NCI-H1436 treated with DMSO at 0.1 percent for 48 hours (cell line): ENCODE measurements at regions not wholly inside any gene's neighbourhood (a gene's known extent, or its start where the extent isn't known, plus 50 kb on each side); places are given as distances from the start of the nearest gene placed in this dataset.
"Not testable (repeated sequence)": the region's sequence is repeated elsewhere in the genome, so short reads cannot be mapped to it uniquely, and the experiment has no call there.

Source experiments
- DNase-seq: peaks from one replicate; lab custom pipeline; 2025; lab: John Stamatoyannopoulos, UW

DNA sequence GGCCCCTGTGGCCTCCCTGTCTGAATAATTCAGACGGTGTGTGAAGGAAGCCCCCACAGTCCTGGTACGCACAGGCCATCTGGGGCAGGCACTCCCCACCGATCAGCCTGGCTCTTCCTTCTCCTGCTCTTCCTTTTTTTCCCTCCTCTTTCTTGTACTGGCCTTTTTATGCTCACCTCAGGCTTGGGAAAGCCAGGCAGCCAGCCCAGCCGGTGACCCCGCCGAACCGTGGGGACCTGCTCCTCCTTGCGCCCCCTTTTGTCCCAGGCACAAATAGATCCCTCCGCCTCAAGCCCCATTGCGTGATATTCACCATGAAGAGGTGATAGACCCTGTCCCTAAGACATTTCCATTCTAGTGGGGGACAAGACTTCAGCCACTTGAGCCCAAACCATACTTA is 80.2 kb upstream of the BRD7 start:
- DNase-seq = no peak

DNA sequence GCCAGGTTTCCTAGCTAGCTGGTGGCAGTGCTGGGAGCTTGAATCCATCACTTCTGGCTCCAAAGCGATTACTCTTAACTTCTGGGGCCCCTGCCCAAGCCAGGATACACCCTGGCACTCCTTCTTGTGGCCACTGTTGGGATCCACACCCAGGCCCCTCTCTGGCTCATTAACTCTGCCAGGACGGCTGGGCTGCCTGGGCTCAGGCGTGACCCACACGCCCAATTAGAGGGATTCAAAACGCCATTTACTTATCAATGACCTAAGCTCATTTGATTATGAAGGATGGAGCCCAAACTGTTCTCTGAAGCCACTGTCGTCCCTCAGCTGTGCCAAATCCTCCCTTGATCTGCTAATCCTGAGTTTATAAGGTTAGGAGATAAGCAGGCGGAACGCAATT is 79.7 kb upstream of the BRD7 start:
- DNase-seq = no peak

DNA sequence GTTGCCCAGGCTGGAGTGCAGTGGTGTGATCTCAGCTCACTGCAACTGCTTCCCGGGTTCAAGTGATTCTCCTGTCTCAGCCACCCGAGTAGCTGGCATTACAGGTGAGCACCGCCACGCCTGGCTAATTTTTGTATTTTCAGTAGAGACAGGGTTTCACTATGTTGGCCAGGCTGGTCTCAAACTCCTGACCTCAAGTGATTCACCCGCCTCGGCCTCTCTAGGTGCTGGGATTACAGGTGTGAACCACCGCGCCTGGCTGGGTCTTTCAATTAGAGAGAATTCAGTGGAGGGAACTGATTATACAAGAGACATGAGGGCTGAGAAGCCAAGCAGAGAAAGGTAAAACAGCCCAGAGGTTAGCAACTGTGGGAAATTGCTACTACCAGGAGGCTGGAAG is 78.6 kb upstream of the BRD7 start:
- DNase-seq = not testable (repeated sequence)

DNA sequence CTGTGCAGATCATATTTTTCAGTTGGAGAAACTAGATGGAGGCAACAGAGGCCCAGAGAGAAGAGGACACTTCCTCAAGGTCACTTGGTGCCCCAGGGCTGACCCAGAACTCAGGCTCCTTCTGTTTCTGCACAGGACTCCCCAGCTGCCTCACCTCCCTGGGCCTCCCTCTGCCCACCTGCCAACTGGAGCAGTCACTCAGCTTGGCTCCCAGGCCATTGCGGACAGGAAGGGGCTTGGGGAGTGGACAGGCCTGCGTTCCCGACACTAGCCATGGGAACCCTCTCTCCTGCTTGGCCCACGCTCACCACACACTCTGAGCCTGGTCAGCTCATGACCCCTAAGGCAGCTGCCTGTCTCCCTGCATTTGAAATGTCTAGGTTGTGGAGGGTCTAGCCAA is 78.1 kb upstream of the BRD7 start:
- no peak for DNase-seq

DNA sequence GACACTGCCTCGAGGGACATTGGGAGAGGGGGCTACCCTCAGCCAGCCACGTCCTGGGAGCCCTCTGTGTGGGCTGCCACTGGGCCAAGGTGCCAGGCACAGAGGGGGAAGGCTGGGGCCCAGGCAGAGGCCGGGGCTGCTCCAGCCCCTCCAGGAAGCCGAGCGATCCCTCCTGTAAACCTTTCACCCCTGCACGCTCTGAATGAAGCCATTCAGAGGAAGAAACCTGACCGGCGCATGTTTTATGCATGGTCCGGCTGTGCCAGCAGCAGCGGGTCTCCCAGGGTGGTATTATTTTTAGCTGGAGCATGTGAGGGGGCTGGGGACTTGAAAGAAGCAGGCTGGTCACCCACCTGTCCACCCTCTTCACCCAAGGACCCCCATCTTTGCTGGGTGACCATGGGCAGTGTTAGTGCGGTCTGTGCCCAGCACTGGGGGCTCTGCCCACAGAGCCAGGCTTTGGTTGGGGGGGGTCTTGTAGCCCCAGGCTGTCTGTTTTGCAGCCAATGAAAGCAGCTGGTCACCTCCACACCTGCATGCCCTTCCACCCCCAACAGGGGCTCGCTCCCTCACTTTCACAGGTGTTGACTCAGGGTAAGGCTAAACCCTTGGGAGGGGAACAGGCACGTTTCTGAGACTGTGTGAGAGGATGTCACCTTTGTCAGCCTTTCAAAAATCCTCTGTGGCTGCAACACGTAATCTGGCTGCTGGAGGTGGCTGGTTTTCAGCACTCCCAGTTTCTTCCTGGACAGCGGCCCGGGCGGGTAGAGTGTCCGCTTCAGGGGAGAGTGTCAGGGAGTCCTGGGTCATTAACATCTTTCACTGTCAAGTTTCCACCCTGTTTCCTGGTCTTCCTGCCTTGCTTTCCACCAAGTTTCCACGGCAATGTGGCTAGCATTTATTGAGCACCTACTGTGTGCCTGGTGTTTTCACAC is 77.1 kb upstream of the BRD7 start:
- DNase-seq = no peak

DNA sequence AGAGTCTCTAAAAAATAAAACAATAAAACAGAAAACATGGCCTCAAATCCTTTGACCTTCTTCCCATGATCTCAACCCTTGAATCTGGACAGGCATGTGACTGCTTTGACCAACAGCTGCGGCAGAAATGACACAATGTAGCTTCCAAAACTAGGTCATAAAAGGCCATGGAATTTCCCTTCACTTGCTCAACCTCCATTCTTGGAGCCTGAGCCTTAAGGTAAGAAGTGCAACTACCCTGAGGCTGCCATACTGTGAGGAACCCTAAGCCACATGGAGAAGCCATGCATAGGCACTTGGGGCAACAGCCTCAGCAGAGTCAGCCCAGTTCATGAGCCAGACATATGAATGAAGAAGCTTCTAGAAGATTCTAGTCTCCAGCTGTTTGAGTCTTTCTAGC is 75.7 kb upstream of the BRD7 start:
- no peak for DNase-seq

DNA sequence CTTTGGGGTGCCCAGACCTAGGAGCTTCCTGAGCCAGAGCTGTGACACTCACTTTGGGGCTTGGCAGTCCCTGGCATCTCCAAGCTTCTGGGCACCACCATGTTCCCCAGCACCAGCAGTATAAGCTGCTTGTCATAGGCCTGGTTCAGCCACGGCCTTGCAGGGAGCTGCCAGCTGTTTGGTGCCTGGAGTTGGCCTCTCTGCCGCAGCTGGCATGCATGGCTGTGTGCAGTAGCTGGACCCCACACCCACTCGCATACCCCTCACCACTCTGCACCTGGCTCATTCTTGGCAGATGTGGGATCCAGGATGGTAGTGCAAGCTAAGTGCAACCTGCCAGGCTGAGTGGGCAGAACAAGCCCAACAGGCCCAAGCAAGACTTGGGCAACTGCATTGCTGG is 73.4 kb upstream of the BRD7 start:
- DNase-seq = no peak

DNA sequence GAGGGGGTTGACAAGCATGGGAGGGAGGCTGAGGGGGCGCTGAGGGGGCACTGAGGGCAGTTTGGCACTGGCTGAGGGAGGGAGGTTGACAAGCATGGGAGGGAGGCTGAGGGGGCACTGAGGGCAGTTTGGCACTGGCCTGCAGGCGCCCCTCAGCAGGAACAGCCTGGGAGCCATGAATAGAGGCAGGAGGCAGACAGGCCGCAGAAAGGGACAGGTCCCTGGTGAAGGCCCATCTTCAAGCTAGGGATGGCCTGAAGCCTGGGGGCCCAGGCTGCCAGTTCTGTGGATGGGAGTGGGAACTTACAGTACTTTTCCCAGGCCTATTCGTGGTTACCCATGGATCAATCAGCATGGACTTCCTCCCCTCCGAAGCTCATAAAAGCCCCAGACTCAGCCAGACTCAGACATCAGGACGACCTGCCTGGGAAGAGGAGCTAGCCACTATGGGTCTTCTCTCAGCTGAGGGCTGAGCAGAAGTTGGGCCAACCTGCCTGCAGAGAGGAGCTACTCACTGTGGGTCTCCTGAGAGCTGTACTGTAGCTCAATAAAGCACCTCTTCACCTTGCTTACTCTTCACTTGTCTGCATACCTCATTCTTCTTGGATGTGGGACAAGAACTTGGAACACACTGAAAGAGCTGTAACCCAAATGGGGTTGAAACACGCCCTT is 72.8 kb upstream of the BRD7 start:
- no peak for DNase-seq

DNA sequence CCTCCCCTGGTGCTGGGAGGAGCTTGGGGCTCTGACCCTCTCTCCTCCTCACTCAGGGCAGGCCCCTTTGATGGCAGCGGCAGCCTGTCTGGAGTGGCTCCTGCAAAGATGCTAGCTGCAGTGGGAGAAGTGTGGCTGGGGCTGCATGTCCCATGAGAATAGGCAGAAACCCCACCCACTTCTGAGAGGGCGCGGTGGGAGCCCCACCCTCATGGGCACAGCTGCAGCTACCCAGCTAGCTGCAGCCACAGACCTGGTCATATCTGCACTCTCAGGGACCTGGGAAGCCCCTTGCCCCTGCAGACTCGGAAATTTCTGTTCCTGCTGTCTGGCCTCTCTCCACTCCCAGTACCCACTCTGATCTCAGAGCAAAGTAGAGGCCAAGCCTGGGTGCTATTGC is 72.2 kb upstream of the BRD7 start:
- DNase-seq = no peak

DNA sequence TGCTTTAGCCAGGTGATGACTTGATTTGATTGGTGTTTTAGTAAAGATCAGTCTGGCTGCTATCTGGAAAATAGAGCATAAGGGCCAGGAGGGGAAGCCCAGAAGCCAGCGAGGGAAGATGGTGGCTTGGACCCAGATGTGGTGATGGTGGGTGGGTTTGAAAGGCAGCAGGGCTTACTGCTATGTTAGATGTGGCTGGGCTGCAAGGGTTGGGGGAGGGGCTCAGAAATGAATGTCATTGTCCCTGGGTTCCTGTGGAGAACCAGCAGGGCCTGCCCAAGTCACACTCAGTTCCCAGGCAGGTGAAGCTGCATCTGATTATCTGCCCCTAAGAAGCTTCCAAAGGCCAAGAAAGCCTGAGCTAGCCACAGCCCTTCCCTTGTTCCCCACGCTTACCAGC is 71.7 kb upstream of the BRD7 start:
- DNase-seq = no peak

DNA sequence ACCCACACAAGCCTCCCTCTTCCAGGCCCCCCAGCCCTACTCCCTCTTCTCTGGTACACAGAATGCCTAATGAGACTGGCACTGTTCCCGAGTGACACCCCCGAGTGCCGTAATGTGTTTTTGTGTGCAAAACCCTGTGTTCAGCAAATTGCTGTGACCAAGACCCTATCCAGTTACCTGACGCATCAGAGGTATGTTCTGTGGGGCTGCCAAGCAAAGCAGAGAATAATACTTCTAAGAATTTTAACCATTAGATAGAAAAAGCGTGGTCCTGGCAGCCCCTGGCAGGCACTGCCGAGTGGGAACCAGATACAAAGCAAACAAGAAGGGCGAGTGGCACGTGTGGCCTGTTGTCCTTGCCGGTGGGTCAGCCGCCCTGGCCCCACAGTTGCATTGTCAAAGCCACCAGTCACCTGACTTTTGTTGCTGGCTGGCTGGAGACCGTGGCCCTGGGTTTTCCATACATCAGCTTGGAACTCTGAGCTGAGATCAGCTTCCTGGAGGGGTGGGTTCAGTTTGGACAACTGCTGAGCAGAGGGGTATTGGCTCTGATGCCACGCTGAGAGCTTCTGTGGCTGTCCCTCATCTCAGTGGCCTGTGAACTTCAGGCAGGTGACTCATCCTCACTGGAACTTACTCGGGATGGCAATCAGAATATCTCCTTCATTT is 69.1 kb upstream of the BRD7 start:
- no peak for DNase-seq

DNA sequence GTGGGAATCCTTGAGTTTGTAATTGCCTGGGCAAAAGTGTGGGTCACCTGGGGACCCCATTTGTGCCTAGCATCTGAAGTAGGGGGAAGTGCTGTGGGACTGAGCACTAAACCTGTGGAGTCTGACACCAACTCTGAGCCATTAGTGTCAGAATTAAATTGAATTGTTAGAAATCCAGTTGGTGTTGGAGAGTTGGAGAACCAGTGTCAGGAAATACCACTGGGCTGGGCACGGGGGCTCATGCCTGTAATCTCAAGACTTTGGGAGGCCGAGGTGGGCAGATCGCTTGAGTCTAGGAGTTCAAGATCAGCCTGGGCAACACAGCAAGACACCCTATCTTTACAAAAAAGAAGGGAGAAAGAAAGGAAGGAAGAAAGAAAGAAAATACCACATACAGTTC is 67.5 kb upstream of the BRD7 start:
- DNase-seq = no peak

DNA sequence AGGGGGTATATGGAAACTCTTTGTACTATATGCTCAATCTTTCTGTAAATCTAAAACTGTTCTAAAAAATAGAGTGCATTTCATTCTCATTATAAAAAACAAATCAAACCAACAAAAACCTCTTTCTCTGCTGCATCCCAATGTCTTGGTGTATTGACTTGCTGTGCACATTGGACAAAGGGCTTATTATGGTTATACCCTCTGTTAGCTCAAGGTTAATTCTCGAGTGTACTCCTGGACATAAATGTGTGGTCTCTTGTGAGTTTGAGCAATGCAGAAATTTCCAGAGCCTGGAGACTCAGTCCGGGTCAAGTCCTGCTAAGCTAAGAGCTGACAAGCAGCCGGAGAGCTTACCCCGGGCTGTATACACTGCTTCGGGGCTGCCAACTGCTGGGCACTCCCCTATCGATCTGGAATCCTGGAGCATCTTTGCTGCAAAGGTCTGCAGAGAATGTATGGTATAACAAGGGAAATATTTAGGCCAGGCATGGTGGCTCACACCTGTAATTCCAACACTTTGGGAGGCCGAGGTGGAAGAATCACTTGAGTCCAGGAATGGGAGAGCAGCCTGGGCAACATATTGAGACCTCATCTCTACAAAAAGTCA is 66.2 kb upstream of the BRD7 start:
- no peak for DNase-seq

DNA sequence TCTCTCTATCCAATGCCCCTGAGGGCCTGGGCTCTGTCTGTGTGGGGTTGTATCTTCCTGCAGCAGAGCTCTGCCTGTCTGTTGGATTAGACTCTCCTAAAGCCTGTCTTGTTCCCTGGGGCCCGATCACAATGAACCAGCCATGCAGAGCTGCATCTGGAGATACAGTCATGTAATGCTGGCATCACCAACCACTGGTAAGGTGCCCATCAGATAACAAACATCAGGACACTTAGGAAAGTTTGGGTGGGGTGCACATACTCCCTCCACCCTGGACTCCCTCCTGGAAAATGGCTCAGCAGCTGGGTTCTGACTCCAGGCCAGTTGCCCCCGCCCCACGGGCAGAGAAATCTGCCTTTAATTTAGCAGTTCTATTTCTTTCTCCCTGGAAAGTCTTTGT is 61.3 kb upstream of the BRD7 start:
- no peak for DNase-seq

DNA sequence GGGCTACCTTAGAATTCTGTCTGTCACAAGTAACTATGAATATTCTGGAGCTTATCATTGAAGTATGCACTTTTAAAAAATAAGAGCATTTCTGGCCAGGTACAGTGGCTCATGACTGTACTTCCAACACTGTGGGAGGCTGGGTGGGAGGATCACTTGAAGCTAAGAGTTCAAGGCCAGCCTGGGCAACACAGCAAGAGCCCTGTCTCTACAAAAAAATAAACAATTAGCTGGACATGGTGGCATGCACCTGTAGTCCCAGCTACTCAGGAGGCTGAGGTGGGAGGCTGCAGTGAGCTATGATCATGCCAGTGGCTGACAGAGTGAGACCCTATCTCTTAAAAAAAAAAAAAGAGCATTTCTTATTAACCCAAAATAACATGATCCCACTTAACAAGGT is 60.0 kb upstream of the BRD7 start:
- DNase-seq = no peak

DNA sequence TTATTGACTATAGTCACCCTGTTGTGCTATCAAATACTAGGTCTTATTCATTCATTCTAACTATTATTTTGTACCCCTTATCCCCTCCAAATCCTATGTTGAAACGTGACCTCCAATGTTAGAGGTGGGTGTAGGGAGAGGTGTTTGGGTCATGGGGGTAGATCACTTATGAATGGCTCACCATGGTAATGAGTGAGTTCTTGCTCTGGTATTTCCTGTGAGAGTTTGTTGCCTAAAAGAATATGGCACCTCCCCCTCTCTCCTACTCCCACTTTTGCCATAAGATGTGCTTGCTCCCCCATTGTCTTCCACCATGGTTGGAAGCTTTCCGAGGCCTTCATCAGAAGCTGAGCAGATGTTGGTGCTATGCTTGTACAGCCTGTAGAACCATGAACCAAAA is 59.3 kb upstream of the BRD7 start:
- no peak for DNase-seq

DNA sequence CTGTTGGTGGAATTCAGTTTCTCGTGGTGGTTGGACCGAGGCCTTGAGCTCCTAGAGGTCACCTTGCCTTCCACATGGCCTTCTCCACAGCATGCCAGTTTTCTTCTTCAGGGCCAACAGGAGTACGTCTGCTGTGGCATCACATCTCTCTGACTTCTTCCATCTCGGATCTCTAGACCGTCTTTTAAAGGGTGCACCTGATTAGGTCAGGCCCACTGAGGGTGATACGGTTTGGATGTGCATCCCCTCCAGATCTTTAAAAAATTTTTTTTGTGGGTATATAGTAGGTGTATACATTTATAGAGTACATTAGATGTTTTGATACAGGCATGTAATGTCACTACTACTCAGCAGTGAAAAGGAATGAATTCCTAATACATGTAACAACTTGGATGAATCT is 58.3 kb upstream of the BRD7 start:
- no peak for DNase-seq

DNA sequence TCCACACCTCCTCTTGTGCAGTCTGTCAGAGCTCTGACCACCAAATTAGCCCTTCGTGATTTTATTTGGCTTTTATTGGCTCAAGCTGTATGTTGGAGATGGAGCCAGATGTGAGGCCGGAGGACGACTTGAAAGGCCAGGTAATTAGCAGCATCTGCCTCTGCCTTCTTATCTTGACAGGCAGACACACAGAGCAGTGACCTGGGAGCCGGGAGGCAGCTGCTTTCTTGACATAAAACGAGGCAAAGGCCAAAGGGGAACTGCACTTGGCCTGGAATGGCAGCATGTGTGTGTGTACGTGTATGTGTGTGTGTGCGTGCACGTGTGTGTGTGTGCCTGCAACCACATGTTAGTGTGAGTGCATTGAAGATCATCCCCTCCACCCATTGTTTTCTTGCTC is 56.9 kb upstream of the BRD7 start:
- no peak for DNase-seq

DNA sequence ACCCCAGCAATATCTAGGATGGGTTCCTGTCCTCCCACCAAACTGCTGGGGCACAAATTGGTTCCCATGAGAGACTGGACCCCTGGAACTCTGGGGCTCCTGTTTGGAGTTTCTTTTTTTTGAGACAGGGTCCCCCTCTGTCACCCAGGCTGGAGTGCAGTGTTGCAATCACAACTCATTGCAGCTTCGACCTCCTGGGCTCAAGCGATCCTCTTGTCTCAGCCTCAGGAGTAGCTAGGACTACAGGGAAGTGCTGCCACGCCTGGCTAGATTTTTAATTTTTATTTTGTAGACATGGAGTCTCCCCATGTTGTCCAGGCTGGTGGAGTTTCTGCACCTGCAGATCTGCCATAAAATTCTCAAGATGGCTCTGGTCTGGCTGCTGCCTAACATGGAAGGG is 56.3 kb upstream of the BRD7 start:
- no peak for DNase-seq

DNA sequence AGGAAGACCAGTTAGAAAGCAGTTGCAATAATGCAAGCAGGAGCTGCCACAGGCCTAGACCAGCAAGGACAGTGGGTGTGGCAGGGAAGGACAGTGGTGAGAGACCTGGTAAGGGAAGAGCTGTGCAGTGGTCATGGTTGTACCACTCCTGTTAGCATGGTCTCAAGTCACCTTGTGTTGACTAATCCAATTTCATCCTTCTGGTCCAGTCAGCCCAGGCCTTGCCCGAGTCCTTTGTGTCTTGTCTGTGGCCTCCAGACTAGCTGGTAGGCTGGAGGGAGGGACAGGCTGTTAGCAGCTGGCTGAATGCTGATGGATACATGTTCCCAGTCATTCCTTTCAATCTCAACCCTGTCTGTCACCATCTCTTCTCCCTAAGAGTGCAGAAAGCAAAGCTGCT is 54.1 kb upstream of the BRD7 start:
- DNase-seq = no peak

DNA sequence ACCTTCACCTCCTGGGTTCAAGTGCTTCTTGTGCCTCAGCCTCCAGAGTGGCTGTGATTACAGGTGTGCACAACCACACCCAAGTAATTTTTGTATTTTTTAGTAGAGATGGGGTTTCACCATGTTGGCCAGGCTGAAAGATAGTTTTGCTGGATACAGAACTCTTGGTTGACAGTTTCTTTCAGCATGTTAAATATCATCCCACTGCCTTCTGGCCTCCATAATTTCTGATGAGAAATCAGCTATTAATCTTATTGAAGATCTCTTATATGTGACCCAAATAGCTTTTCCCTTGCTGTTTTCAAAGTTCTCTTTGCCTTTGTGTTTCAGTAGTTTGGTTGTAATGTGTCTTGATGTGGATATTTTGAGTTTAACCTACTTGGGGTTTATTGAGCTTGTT is 50.3 kb upstream of the BRD7 start:
- DNase-seq = no peak
